ENCODE measurements at regions not wholly inside any gene's neighbourhood (a gene's known extent, or its start where the extent isn't known, plus 50 kb on each side); places are given as distances from the start of the nearest gene placed in this dataset.

GRCh38 chr15:69805248-69805953 lies 292.3 kb downstream of the TLE3 start:
- DNase-seq = no peak

GRCh38 chr15:69806287-69806915 lies 291.3 kb downstream of the TLE3 start:
- DNase-seq = no peak

GRCh38 chr15:69807721-69808120 lies 290.0 kb downstream of the TLE3 start:
- peak; percentile 8 for DNase-seq

GRCh38 chr15:69808756-69809155 lies 289.0 kb downstream of the TLE3 start:
- no peak for DNase-seq

GRCh38 chr15:69809421-69809820 lies 288.3 kb downstream of the TLE3 start:
- DNase-seq = no peak

- no peak for DNase-seq
Measured at GRCh38 chr15:69810431-69811354, 287.0 kb downstream of the TLE3 start.

GRCh38 chr15:69812861-69813261 lies 284.9 kb downstream of the TLE3 start:
- no peak for DNase-seq

- no peak for DNase-seq
Measured at GRCh38 chr15:69813881-69814280, 283.8 kb downstream of the TLE3 start.

GRCh38 chr15:69814932-69815331 lies 282.8 kb downstream of the TLE3 start:
- no peak for DNase-seq

- DNase-seq = no peak
Measured at GRCh38 chr15:69815793-69816192, 281.9 kb downstream of the TLE3 start.

GRCh38 chr15:69816522-69816921 lies 281.2 kb downstream of the TLE3 start:
- DNase-seq = no peak

- DNase-seq = no peak
Measured at GRCh38 chr15:69818529-69818928, 279.2 kb downstream of the TLE3 start.

- no peak for DNase-seq
Measured at GRCh38 chr15:69819371-69819770, 278.3 kb downstream of the TLE3 start.

GRCh38 chr15:69820819-69821218 lies 276.9 kb downstream of the TLE3 start:
- no peak for DNase-seq

GRCh38 chr15:69823223-69823907 lies 274.4 kb downstream of the TLE3 start:
- DNase-seq = no peak

GRCh38 chr15:69824075-69824876 lies 273.4 kb downstream of the TLE3 start:
- no peak for DNase-seq

- DNase-seq = no peak
Measured at GRCh38 chr15:69824877-69825406, 272.8 kb downstream of the TLE3 start.

GRCh38 chr15:69825941-69826818 lies 271.5 kb downstream of the TLE3 start:
- no peak for DNase-seq

- DNase-seq = no peak
Measured at GRCh38 chr15:69826819-69827175, 270.9 kb downstream of the TLE3 start.

- no peak for DNase-seq
Measured at GRCh38 chr15:69827751-69828150, 270.0 kb downstream of the TLE3 start.
